Lower leg skin (tissue), 3 donors: ENCODE measurements at regions not wholly inside any gene's neighbourhood (a gene's known extent, or its start where the extent isn't known, plus 50 kb on each side); places are given as distances from the start of the nearest gene placed in this dataset.

ENCODE experiments used
- POLR2A ChIP-seq, 2 donors: fragments of 450-650 bp; IDR thresholded peaks; one replicate each; pipeline ENCODE4 v1.6.1; 2016 to 2017; ENCODE audit warnings: antibody characterized with exemption in 2 of 2, mild to moderate bottlenecking in 1 of 2, moderate library complexity in 1 of 2
- TF ChIP-seq, protein P1 (sequence below), 3 donors: fragments of 450-650 bp; IDR thresholded peaks; one replicate each; pipeline ENCODE4 v1.5.1; 2016; ENCODE audit warnings: antibody characterized with exemption in 3 of 3, mild to moderate bottlenecking in 3 of 3, moderate library complexity in 2 of 3

DNA sequence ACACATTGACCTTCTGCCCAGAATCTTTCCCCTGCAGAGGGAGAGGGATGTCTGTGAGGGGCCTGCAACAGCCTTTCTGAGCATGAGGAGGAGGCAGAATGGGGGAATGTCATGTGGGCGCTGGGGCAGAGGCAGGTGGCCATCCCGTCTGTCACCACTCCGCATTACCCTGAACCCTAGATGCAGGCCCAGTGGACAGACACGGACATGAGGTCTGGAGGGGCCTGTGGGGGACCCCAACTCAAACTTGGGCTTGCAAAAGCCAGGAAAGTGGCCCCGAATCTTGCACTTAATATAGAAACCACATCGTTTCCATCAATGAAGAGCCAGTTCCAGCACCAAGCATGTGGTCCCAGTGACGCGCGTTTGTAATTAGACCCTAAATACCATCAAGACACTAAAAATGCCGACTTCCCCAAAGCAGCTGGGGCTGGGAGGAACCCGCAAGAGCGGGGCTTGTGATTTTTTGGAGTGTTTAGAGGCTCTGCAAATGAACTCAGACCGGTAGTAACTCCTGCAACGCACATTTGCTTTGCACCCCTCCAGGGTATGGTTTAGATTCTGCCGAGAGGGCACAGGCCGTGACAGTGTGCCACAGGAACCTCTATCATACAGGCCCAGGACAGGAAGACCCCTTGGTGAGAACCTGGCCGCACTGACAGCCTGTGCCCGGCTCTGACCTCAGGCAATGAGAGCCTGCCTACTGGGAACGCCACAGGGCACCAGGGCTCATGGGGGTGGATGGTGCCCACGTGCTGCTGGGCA is 109.3 kb downstream of the CTTN start:
- TF ChIP-seq, protein P1, sequence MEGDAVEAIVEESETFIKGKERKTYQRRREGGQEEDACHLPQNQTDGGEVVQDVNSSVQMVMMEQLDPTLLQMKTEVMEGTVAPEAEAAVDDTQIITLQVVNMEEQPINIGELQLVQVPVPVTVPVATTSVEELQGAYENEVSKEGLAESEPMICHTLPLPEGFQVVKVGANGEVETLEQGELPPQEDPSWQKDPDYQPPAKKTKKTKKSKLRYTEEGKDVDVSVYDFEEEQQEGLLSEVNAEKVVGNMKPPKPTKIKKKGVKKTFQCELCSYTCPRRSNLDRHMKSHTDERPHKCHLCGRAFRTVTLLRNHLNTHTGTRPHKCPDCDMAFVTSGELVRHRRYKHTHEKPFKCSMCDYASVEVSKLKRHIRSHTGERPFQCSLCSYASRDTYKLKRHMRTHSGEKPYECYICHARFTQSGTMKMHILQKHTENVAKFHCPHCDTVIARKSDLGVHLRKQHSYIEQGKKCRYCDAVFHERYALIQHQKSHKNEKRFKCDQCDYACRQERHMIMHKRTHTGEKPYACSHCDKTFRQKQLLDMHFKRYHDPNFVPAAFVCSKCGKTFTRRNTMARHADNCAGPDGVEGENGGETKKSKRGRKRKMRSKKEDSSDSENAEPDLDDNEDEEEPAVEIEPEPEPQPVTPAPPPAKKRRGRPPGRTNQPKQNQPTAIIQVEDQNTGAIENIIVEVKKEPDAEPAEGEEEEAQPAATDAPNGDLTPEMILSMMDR (IDR thresholded peaks at IDR 0.05): no peak
- TF ChIP-seq POLR2A (IDR thresholded peaks at IDR 0.05): no peak
